Left ventricle myocardium inferior (tissue), 1 donor: ENCODE measurements at regions not wholly inside any gene's neighbourhood (a gene's known extent, or its start where the extent isn't known, plus 50 kb on each side); places are given as distances from the start of the nearest gene placed in this dataset.

Experiments used
- DNase-seq: peaks from one replicate; pipeline ENCODE4 v3.0.0-alpha.2; 2020
- H3K27ac ChIP-seq: fragments of 200-600 bp; replicated peaks from 2 replicates; pipeline ENCODE4 v1.8.0; 2021
- H3K27me3 ChIP-seq: fragments of 200-600 bp; 2 replicates; pipeline ENCODE4 v1.8.0; 2021; ENCODE audit warnings: low read depth
- H3K36me3 ChIP-seq: fragments of 200-600 bp; 2 replicates; pipeline ENCODE4 v1.8.0; 2021
- H3K4me1 ChIP-seq: fragments of 200-600 bp; 2 replicates; pipeline ENCODE4 v1.8.0; 2021
- H3K4me3 ChIP-seq: fragments of 200-600 bp; 2 replicates; pipeline ENCODE4 v1.8.0; 2021; ENCODE audit warnings: mild to moderate bottlenecking, moderate library complexity
- H3K9me3 ChIP-seq: fragments of 200-600 bp; replicated peaks from 2 replicates; pipeline ENCODE4 v1.8.0; 2021
- CTCF ChIP-seq: fragments of 200-600 bp; IDR thresholded peaks from 2 replicates; pipeline ENCODE4 v1.8.0; 2021; ENCODE audit warnings: antibody characterized with exemption, mild to moderate bottlenecking, borderline replicate concordance
- intact Hi-C: fragments of 100-400 bp; cut with micrococcal nuclease; formaldehyde crosslinking; loops from one replicate; pipeline ENCODE4 v1.11.0; 2022
- donor health status: DM: no; HTN: yes; CAD: no; lungs with severe emphysema.

GRCh38 chr14:104509673-104510072, 69.9 kb upstream of the C14orf180 start:
- H3K27me3 ChIP-seq: peaks cover 40% of the 10 kb centered on the region
- peak; percentile 10 for TF ChIP-seq CTCF
- H3K9me3 ChIP-seq: peaks cover 5% of the 10 kb centered on the region
- H3K36me3 ChIP-seq: no peaks in the 10 kb centered on the region
- H3K27ac ChIP-seq: no peak overlapping the region
- H3K4me1 ChIP-seq: peaks cover 12% of the 10 kb centered on the region
- intact Hi-C loops: no loop called here
- no peak overlapping the region for H3K4me3 ChIP-seq
- DNase-seq: no peak

- peaks cover 5% of the 10 kb centered on the region for H3K9me3 ChIP-seq
- H3K4me3 ChIP-seq: no peak overlapping the region
- no peaks in the 10 kb centered on the region for H3K36me3 ChIP-seq
- no peak for TF ChIP-seq CTCF
- peaks cover 45% of the 10 kb centered on the region for H3K27me3 ChIP-seq
- H3K4me1 ChIP-seq: peaks cover 12% of the 10 kb centered on the region
- intact Hi-C loops: no loop called here
- no peak for DNase-seq
- H3K27ac ChIP-seq: peak overlapping the region; percentile 77
Observed at GRCh38 chr14:104510216-104510615, 69.3 kb upstream of the C14orf180 start.

GRCh38 chr14:104510794-104511611, 68.6 kb upstream of the C14orf180 start:
- Histone ChIP-seq H3K4me1 (peaks cover 12% of the 10 kb centered on the region), H3K36me3 (no peaks in the 10 kb centered on the region), H3K4me3 (no peak overlapping the region), H3K27ac (peak overlapping the region; percentile 77), H3K27me3 (peaks cover 40% of the 10 kb centered on the region), H3K9me3 (peaks cover 5% of the 10 kb centered on the region)
- intact Hi-C loops: no loop called here
- peak; percentile 76 for DNase-seq
- TF ChIP-seq CTCF: no peak

- peaks cover 12% of the 10 kb centered on the region for H3K9me3 ChIP-seq
- DNase-seq: no peak
- no peak overlapping the region for H3K4me3 ChIP-seq
- no peak overlapping the region for H3K27ac ChIP-seq
- H3K4me1 ChIP-seq: peaks cover 12% of the 10 kb centered on the region
- intact Hi-C loops: no loop called here
- H3K27me3 ChIP-seq: peaks cover 38% of the 10 kb centered on the region
- H3K36me3 ChIP-seq: no peaks in the 10 kb centered on the region
- no peak for TF ChIP-seq CTCF
Observed at GRCh38 chr14:104512061-104512460, 67.5 kb upstream of the C14orf180 start.

GRCh38 chr14:104512771-104513640, 66.6 kb upstream of the C14orf180 start:
- H3K27me3 ChIP-seq: peaks cover 38% of the 10 kb centered on the region
- H3K36me3 ChIP-seq: no peaks in the 10 kb centered on the region
- intact Hi-C loops: no loop called here
- no peak overlapping the region for H3K4me3 ChIP-seq
- peaks cover 12% of the 10 kb centered on the region for H3K4me1 ChIP-seq
- no peak overlapping the region for H3K27ac ChIP-seq
- H3K9me3 ChIP-seq: peaks cover 19% of the 10 kb centered on the region
- DNase-seq: no peak
- TF ChIP-seq CTCF: no peak
